K562 (cell line): ENCODE measurements at regions not wholly inside any gene's neighbourhood (a gene's known extent, or its start where the extent isn't known, plus 50 kb on each side); places are given as distances from the start of the nearest gene placed in this dataset.

Experiments
- CBX1 ChIP-seq: sonication (generic); IDR thresholded peaks from 2 replicates; pipeline ENCODE4 v1.6.1; 2016; ENCODE audit warnings: antibody characterized with exemption, low read depth, mild to moderate bottlenecking
- CTCF ChIP-seq, 3 experiments: IDR thresholded peaks in 2 of 3; conservative IDR thresholded peaks in 1 of 3; 2 replicates each; pipeline ENCODE4 v1.5.1; 2011 to 2012; ENCODE audit warnings: low read length in 3 of 3, mild to moderate bottlenecking in 3 of 3, control low read depth in 2 of 3, improper control_type of control experiment in 1 of 3, inconsistent platforms in 1 of 3, low read depth in 1 of 3, mixed read lengths in 1 of 3, moderate library complexity in 1 of 3; ENCODE audit not compliant: insufficient read depth in 2 of 3
- ELK1 ChIP-seq: sonication (generic); formaldehyde crosslinking; IDR thresholded peaks from 2 replicates; pipeline ENCODE4 v1.8.1; 2022; ENCODE audit warnings: missing genetic modification reagents
- ELK3 ChIP-seq: fragments of 450-650 bp; formaldehyde crosslinking; IDR thresholded peaks from 2 replicates; pipeline ENCODE4 v1.4.0; 2020; ENCODE audit warnings: mild to moderate bottlenecking
- GABPA ChIP-seq: fragments of 200-800 bp; sonication (Bioruptor generic); conservative IDR thresholded peaks from 2 replicates; pipeline ENCODE4 v1.6.1; 2016; ENCODE audit warnings: low read depth, missing genetic modification characterization, missing compliant biosample characterization
- PBX2 ChIP-seq, 2 experiments: IDR thresholded peaks in 1 of 2; conservative IDR thresholded peaks in 1 of 2; 2 replicates each; pipeline ENCODE4 v1.6.1; 2016; ENCODE audit warnings: low read depth in 2 of 2, mild to moderate bottlenecking in 1 of 2, missing compliant biosample characterization in 1 of 2, missing genetic modification characterization in 1 of 2, moderate library complexity in 1 of 2
- PRDM10 ChIP-seq: fragments of 450-650 bp; IDR thresholded peaks from 2 replicates; pipeline ENCODE4 v1.6.1; 2018; ENCODE audit not compliant: partially characterized antibody
- TEAD1 ChIP-seq, 2 experiments: fragments of 450-650 bp in 1 of 2; sonication (generic) in 1 of 2; formaldehyde crosslinking; IDR thresholded peaks; 2 replicates each; pipeline versions ENCODE4 v1.4.0 to v1.8.0; 2020 to 2022; ENCODE audit warnings: mild to moderate bottlenecking in 2 of 2, missing genetic modification reagents in 1 of 2
- XRCC4 ChIP-seq: IDR thresholded peaks from one replicate; pipeline ENCODE4 v1.6.1; 2011; ENCODE audit not compliant: insufficient read depth, insufficient read length; ENCODE audit errors: extremely low read depth
- ZHX1 ChIP-seq: fragments of 150-350 bp; conservative IDR thresholded peaks from 2 replicates; pipeline ENCODE4 v1.6.1; 2014; ENCODE audit warnings: low read length
- ZNF124 ChIP-seq: sonication (generic); formaldehyde crosslinking; IDR thresholded peaks from 2 replicates; pipeline ENCODE4 v1.8.1; 2022; ENCODE audit warnings: missing genetic modification reagents
- ZNF609 ChIP-seq: sonication (generic); formaldehyde crosslinking; IDR thresholded peaks from 2 replicates; pipeline ENCODE4 v1.8.1; 2023; ENCODE audit warnings: missing genetic modification reagents, mild to moderate bottlenecking, borderline replicate concordance

- TF ChIP-seq CBX1: no peak
- no peak for TF ChIP-seq PBX2 (CRISPR knock-in tag; IDR thresholded peaks at IDR 0.05; ENCODE audit: low read depth)
- no peak for TF ChIP-seq PBX2 (tag; conservative IDR thresholded peaks at IDR 0.05; ENCODE audit: low read depth)
- no peak for TF ChIP-seq CTCF (IDR thresholded peaks at IDR 0.05 in 2 of 3, conservative IDR thresholded peaks at IDR 0.05 in 1 of 3; ENCODE audit: insufficient read depth in 2 of 3, low read depth in 1 of 3, low read length in 3 of 3)
- no peak for TF ChIP-seq ZNF609 (CRISPR knock-in tag)
- TF ChIP-seq ELK1: no peak
- TF ChIP-seq ELK3: no peak
- no peak for TF ChIP-seq PRDM10
- TF ChIP-seq TEAD1 (CRISPR knock-in tag; IDR thresholded peaks at IDR 0.05): no peak
- no peak for TF ChIP-seq XRCC4
- TF ChIP-seq ZNF124 (CRISPR knock-in tag): no peak
- TF ChIP-seq ZHX1: no peak
- TF ChIP-seq GABPA (tag): no peak
Measured at GRCh38 chr3:140883428-140884040, 58.1 kb upstream of the SLC25A36 start.
